OCI-LY7 (cell line): ENCODE measurements at regions not wholly inside any gene's neighbourhood (a gene's known extent, or its start where the extent isn't known, plus 50 kb on each side); places are given as distances from the start of the nearest gene placed in this dataset.

Experiments used
- BruUV-seq: library from RNA; stranded (reverse); fragments of 400-500 nt; replicated peaks from 2 replicates; lab custom pipeline; 2021; lab: Mats Ljungman, UMichigan
- CTCF ChIA-PET: fragments of 300-600 bp; sonication (Branson Sonifier 250); formaldehyde crosslinking; loops from one replicate; lab custom pipeline; 2022; ENCODE audit warnings: antibody characterized with exemption; ENCODE audit not compliant: unreplicated experiment; lab: Charles Lee
- POLR2A ChIA-PET: fragments of 300-600 bp; sonication (Branson Sonifier 250); formaldehyde crosslinking; loops from one replicate; lab custom pipeline; 2022; ENCODE audit warnings: antibody characterized with exemption; lab: Charles Lee
- DNase-seq: peaks from one replicate; pipeline ENCODE4 v3.0.0-alpha.2; 2015; ENCODE audit warnings: low spot score
- H2AFZ ChIP-seq: fragments of 200-600 bp; sonication (generic), shearing (Covaris generic); 2 replicates; pipeline ENCODE4 v1.6.1; 2014; ENCODE audit warnings: mild to moderate bottlenecking, antibody characterized with exemption, low read length, moderate library complexity
- H3K27ac ChIP-seq: fragments of 200-600 bp; sonication (generic); 2 replicates; pipeline ENCODE4 v1.5.1; 2014; ENCODE audit warnings: mixed run types, low read depth, mild to moderate bottlenecking, moderate library complexity, low read length, inconsistent platforms; ENCODE audit not compliant: poor library complexity, severe bottlenecking
- H3K36me3 ChIP-seq: fragments of 200-600 bp; sonication (generic); 2 replicates; pipeline ENCODE4 v1.6.1; 2014; ENCODE audit warnings: mild to moderate bottlenecking, antibody characterized with exemption, low read length, moderate library complexity, mixed read lengths; ENCODE audit not compliant: insufficient read depth
- H3K4me1 ChIP-seq: fragments of 200-600 bp; sonication (generic); 2 replicates; pipeline ENCODE4 v1.5.1; 2014; ENCODE audit warnings: mild to moderate bottlenecking, low read length; ENCODE audit not compliant: insufficient read depth, poor library complexity, severe bottlenecking
- H3K4me2 ChIP-seq: fragments of 200-600 bp; sonication (generic); 2 replicates; pipeline ENCODE4 v1.6.1; 2014; ENCODE audit warnings: mild to moderate bottlenecking, low read length
- H3K4me3 ChIP-seq: fragments of 200-600 bp; sonication (generic); 2 replicates; pipeline ENCODE4 v1.5.1; 2014; ENCODE audit warnings: mild to moderate bottlenecking, low read depth, low read length; ENCODE audit not compliant: poor library complexity, severe bottlenecking
- H3K79me2 ChIP-seq: fragments of 200-600 bp; sonication (generic); 2 replicates; pipeline ENCODE4 v1.6.1; 2016; ENCODE audit warnings: low read depth, mild to moderate bottlenecking, low read length, moderate library complexity, mixed read lengths; ENCODE audit not compliant: insufficient read depth
- H3K9me2 ChIP-seq: fragments of 200-600 bp; sonication (generic); 2 replicates; pipeline ENCODE4 v1.6.1; 2016; ENCODE audit warnings: mild to moderate bottlenecking, low read length, mixed read lengths; ENCODE audit not compliant: insufficient read depth
- H3K9me3 ChIP-seq: fragments of 200-600 bp; sonication (generic); 2 replicates; pipeline ENCODE4 v1.6.1; 2014; ENCODE audit warnings: mild to moderate bottlenecking, mixed run types, low read length, mixed read lengths
- H4K20me1 ChIP-seq: fragments of 200-600 bp; sonication (generic); 2 replicates; pipeline ENCODE4 v1.6.1; 2014; ENCODE audit warnings: mild to moderate bottlenecking, antibody characterized with exemption, low read length, moderate library complexity, mixed read lengths; ENCODE audit not compliant: insufficient read depth
- EZH2phosphoT487 ChIP-seq: fragments of 200-600 bp; sonication (generic); IDR thresholded peaks from 2 replicates; pipeline ENCODE4 v1.6.1; 2018; ENCODE audit warnings: low read depth, borderline replicate concordance, mild to moderate bottlenecking, mixed run types, antibody characterized with exemption, low read length, moderate library complexity, mixed read lengths
- intact Hi-C: fragments of 100-400 bp; cut with micrococcal nuclease; formaldehyde crosslinking; loops from one replicate; pipeline ENCODE4 v1.10.0; 2022; ENCODE audit not compliant: unreplicated experiment
- TF ChIP-seq, protein P1 (sequence below): fragments of 200-600 bp; sonication (generic); conservative IDR thresholded peaks from 2 replicates; pipeline ENCODE4 v1.5.1; 2014; ENCODE audit warnings: mild to moderate bottlenecking, antibody characterized with exemption, low read length, moderate library complexity, mixed read lengths

DNA sequence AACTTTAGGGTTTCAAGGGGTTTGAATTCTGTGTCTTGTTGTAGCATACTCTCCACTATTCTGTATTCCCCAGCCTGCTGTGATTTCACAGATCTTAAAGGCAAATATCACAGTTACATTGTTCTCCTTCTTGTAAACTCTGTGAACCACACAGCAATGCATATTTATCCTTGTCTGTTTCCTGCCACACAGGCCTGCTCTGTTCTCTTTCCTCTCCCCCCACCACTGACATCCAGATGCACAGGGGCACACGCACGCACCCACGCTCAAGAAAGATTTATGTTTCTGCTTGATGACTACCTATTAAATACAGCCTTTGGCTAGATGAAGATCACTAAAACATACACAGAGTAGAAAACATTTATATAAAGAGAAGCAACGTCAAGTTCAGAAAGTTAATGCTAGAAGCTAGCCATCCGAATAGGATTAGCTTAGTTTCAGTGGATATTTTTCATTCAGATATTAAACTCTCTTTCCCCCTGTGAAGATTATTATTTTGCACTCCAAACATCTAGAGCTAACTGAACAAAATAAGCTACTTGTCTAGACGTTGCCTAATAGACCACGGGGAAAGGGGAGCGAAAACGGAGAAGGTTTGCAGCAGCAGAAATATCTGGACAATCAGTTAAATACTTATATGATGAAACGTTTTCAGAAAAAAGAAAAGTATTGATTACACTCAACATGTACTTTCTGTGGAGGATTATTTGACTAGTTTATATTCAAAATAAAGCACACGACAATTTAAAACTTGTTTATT, 193.1 kb upstream of the SEMA3C start:
- Histone ChIP-seq H3K4me3 (no peak overlapping the region), H3K4me2 (no peak overlapping the region), H3K9me3 (no peaks in the 10 kb centered on the region), H2AFZ (no peak overlapping the region), H3K36me3 (no peaks in the 10 kb centered on the region), H3K4me1 (no peaks in the 10 kb centered on the region), H3K27ac (no peak overlapping the region), H3K79me2 (no peaks in the 10 kb centered on the region), H4K20me1 (no peaks in the 10 kb centered on the region), H3K9me2 (no peaks in the 10 kb centered on the region)
- no peak for TF ChIP-seq EZH2phosphoT487
- TF ChIP-seq, protein P1, sequence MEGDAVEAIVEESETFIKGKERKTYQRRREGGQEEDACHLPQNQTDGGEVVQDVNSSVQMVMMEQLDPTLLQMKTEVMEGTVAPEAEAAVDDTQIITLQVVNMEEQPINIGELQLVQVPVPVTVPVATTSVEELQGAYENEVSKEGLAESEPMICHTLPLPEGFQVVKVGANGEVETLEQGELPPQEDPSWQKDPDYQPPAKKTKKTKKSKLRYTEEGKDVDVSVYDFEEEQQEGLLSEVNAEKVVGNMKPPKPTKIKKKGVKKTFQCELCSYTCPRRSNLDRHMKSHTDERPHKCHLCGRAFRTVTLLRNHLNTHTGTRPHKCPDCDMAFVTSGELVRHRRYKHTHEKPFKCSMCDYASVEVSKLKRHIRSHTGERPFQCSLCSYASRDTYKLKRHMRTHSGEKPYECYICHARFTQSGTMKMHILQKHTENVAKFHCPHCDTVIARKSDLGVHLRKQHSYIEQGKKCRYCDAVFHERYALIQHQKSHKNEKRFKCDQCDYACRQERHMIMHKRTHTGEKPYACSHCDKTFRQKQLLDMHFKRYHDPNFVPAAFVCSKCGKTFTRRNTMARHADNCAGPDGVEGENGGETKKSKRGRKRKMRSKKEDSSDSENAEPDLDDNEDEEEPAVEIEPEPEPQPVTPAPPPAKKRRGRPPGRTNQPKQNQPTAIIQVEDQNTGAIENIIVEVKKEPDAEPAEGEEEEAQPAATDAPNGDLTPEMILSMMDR: no peak
- ChIA-PET POLR2A (no interaction called here), CTCF (no interaction called here)
- no peak for DNase-seq
- no TSS peak for BruUV-seq
- intact Hi-C loops: no loop called here

DNA sequence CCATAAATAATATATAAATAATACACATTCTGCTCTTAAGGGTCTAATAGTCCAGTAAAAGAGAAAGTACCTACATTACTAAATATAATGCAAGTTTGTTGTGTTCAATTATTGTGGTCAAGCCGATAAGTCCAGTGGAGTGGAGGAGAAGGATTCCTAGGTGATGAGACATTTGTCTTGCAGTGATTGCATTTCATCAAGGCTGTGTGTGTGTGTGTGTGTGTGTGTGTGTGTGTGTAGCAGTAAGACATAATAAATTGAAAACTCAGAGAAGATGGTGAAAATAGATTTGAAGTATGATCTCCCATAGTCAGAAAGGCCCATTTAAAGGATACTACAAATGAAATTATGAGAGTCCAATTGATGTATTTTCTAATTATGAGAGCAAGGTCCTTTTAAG, 192.5 kb upstream of the SEMA3C start:
- no peaks in the 10 kb centered on the region for H3K4me1 ChIP-seq
- BruUV-seq: no TSS peak
- no peaks in the 10 kb centered on the region for H3K9me3 ChIP-seq
- intact Hi-C loops: no loop called here
- no peak overlapping the region for H2AFZ ChIP-seq
- POLR2A ChIA-PET: no interaction called here
- TF ChIP-seq, protein P1: no peak
- TF ChIP-seq EZH2phosphoT487: no peak
- H4K20me1 ChIP-seq: no peaks in the 10 kb centered on the region
- H3K9me2 ChIP-seq: no peaks in the 10 kb centered on the region
- no peak for DNase-seq
- H3K36me3 ChIP-seq: no peaks in the 10 kb centered on the region
- no peak overlapping the region for H3K4me2 ChIP-seq
- no peaks in the 10 kb centered on the region for H3K79me2 ChIP-seq
- H3K27ac ChIP-seq: no peak overlapping the region
- no peak overlapping the region for H3K4me3 ChIP-seq
- CTCF ChIA-PET: no interaction called here

DNA sequence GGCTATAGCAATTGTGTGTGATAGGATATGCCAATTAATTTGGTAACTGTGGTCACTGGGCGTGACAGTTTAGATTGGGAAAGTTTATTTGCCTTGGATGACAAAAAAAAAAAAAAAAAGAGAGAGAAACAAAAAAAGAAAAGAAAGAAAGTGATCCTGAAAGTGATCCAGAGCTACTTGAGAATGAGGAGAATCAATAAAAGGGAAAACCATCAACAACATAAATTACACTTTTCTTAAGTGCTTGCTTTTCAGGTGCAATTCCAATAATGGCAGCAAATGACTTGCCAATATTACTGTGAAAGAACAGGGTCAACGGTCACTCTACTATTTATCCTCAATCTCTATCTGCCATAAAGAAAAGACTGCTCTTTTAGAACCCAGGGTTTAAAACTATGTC, 191.8 kb upstream of the SEMA3C start:
- no peak overlapping the region for H3K27ac ChIP-seq
- no peak overlapping the region for H3K4me2 ChIP-seq
- no peak overlapping the region for H3K4me3 ChIP-seq
- intact Hi-C loops: no loop called here
- H3K9me2 ChIP-seq: no peaks in the 10 kb centered on the region
- TF ChIP-seq EZH2phosphoT487: no peak
- TF ChIP-seq, protein P1: no peak
- ChIA-PET CTCF (no interaction called here), POLR2A (no interaction called here)
- no TSS peak for BruUV-seq
- no peaks in the 10 kb centered on the region for H3K9me3 ChIP-seq
- H2AFZ ChIP-seq: no peak overlapping the region
- no peak for DNase-seq
- no peaks in the 10 kb centered on the region for H3K36me3 ChIP-seq
- no peaks in the 10 kb centered on the region for H4K20me1 ChIP-seq
- no peaks in the 10 kb centered on the region for H3K79me2 ChIP-seq
- no peaks in the 10 kb centered on the region for H3K4me1 ChIP-seq
